ENCODE measurements at regions not wholly inside any gene's neighbourhood (a gene's known extent, or its start where the extent isn't known, plus 50 kb on each side); places are given as distances from the start of the nearest gene placed in this dataset.

- TF ChIP-seq HMBOX1 (IDR thresholded peaks at IDR 0.05) (peak; percentile 52; the same call in 1 of the 2 replicates), ZNF436 (CRISPR knock-in tag; IDR thresholded peaks at IDR 0.05) (no peak)
- TF ChIP-seq, protein P1, sequence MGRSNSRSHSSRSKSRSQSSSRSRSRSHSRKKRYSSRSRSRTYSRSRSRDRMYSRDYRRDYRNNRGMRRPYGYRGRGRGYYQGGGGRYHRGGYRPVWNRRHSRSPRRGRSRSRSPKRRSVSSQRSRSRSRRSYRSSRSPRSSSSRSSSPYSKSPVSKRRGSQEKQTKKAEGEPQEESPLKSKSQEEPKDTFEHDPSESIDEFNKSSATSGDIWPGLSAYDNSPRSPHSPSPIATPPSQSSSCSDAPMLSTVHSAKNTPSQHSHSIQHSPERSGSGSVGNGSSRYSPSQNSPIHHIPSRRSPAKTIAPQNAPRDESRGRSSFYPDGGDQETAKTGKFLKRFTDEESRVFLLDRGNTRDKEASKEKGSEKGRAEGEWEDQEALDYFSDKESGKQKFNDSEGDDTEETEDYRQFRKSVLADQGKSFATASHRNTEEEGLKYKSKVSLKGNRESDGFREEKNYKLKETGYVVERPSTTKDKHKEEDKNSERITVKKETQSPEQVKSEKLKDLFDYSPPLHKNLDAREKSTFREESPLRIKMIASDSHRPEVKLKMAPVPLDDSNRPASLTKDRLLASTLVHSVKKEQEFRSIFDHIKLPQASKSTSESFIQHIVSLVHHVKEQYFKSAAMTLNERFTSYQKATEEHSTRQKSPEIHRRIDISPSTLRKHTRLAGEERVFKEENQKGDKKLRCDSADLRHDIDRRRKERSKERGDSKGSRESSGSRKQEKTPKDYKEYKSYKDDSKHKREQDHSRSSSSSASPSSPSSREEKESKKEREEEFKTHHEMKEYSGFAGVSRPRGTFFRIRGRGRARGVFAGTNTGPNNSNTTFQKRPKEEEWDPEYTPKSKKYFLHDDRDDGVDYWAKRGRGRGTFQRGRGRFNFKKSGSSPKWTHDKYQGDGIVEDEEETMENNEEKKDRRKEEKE (IDR thresholded peaks at IDR 0.05; ENCODE audit: borderline replicate concordance in 1 of 2, control insufficient read depth in 1 of 2, low read depth in 2 of 2, low read length in 1 of 2), result no peak
- in situ Hi-C loops (cut with MboI), result no loop called here
- intact Hi-C loops (cut with micrococcal nuclease), result no loop called here
- 48% methylated on average over 2 of the region's 2 CpGs for WGBS (ENCODE audit: insufficient coverage, low coverage, missing lambda C conversion rate)
- Histone ChIP-seq H3K79me2 (ENCODE audit: control insufficient read depth, insufficient read depth, low read length) (no peaks in the 10 kb centered on the region), H3K27me3 (ENCODE audit: control insufficient read depth in 2 of 2, insufficient read depth in 2 of 2, low read length in 2 of 2) (no peaks in the 10 kb centered on the region), H3K27ac (ENCODE audit: extremely low read depth, low read depth, low read length) (no peak overlapping the region), H4K20me1 (replicated peaks; ENCODE audit: control insufficient read depth, insufficient read depth, low read length) (no peaks in the 10 kb centered on the region), H3K4me1 (replicated peaks in 1 of 2; ENCODE audit: control insufficient read depth in 2 of 2, insufficient read depth in 2 of 2, low read length in 2 of 2) (no peaks in the 10 kb centered on the region), H3K9me3 (replicated peaks; ENCODE audit: control insufficient read depth, insufficient read depth, low read depth, low read length) (no peaks in the 10 kb centered on the region), H3K9me1 (ENCODE audit: control insufficient read depth, insufficient read depth, low read length) (no peaks in the 10 kb centered on the region), H3K9ac (ENCODE audit: insufficient read depth in 1 of 2, low read depth in 2 of 2, low read length in 2 of 2) (no peak overlapping the region), H3K4me2 (ENCODE audit: insufficient read depth, low read length) (no peak overlapping the region), H3K4me3 (no peak overlapping the region), H2AFZ (ENCODE audit: low read depth, low read length) (peak overlapping the region; percentile 27), H3K36me3 (ENCODE audit: control insufficient read depth, insufficient read depth, low read length) (no peaks in the 10 kb centered on the region)
- peak; percentile 47; the same call in 1 of the 3 replicates for ATAC-seq
- CTCF ChIA-PET (ENCODE audit: low intra/inter-chr PET ratio), result no interaction called here
- FAIRE-seq, result peak; percentile 37
- BruUV-seq (replicated peaks), result no TSS peak
- no peak for DNase-seq (ENCODE audit: extremely low read depth in 1 of 4, low spot score in 3 of 4)
- POLR2A ChIA-PET, result no interaction called here
Measured at GRCh38 chr2:144208924-144209323, 311.0 kb downstream of the ZEB2 start.
